IMR-90 (cell line): ENCODE measurements at regions not wholly inside any gene's neighbourhood (a gene's known extent, or its start where the extent isn't known, plus 50 kb on each side); places are given as distances from the start of the nearest gene placed in this dataset.

Experiments
- ATAC-seq: fragments of 200-7000 bp; cut with Tn5 transposase; 2 replicates; pipeline ENCODE4 v1.9.1; 2020; ENCODE audit warnings: low read depth, mild to moderate bottlenecking, moderate library complexity
- BruUV-seq: library from RNA; stranded (reverse); fragments of 400-500 nt; replicated peaks from 2 replicates; lab custom pipeline; 2021; lab: Mats Ljungman, UMichigan
- CTCF ChIA-PET: fragments of 300-600 bp; formaldehyde crosslinking; extraction: SDS; loops from one replicate; lab custom pipeline; 2021; ENCODE audit warnings: antibody characterized with exemption; lab: Yijun Ruan, JAX
- POLR2A ChIA-PET: fragments of 300-600 bp; sonication (Branson Sonifier 250); formaldehyde crosslinking; loops from one replicate; lab custom pipeline; 2022; ENCODE audit warnings: antibody characterized with exemption; ENCODE audit not compliant: unreplicated experiment; lab: Charles Lee
- DNase-seq: peaks from one replicate; pipeline ENCODE4 v3.0.0; 2013
- H2AFZ ChIP-seq: replicated peaks from 2 replicates; pipeline ENCODE3; 2013; ENCODE audit warnings: low read length, mild to moderate bottlenecking; ENCODE audit not compliant: poor library complexity
- H2AK5ac ChIP-seq: 2 replicates; pipeline ENCODE4 v1.6.1; 2013; ENCODE audit warnings: low read depth, low read length, inconsistent platforms
- H2AK9ac ChIP-seq: replicated peaks from 2 replicates; pipeline ENCODE3; 2013; ENCODE audit warnings: mild to moderate bottlenecking, low read depth, low read length, moderate library complexity; ENCODE audit not compliant: poor library complexity
- H2BK120ac ChIP-seq: 2 replicates; pipeline ENCODE4 v1.6.1; 2013; ENCODE audit warnings: low read depth, low read length, inconsistent platforms
- H2BK15ac ChIP-seq: 3 replicates; pipeline ENCODE4 v1.6.1; 2013; ENCODE audit warnings: low read depth, low read length, inconsistent platforms
- H2BK20ac ChIP-seq: 2 replicates; pipeline ENCODE4 v1.6.1; 2013; ENCODE audit warnings: low read depth, mild to moderate bottlenecking, inconsistent platforms, low read length, moderate library complexity
- H2BK5ac ChIP-seq: 2 replicates; pipeline ENCODE4 v1.6.1; 2013; ENCODE audit warnings: mild to moderate bottlenecking, low read depth, low read length, inconsistent platforms; ENCODE audit not compliant: poor library complexity, severe bottlenecking
- H3K14ac ChIP-seq: replicated peaks from 2 replicates; pipeline ENCODE4 v1.6.1; 2013; ENCODE audit warnings: low read depth, low read length, inconsistent platforms
- H3K18ac ChIP-seq: 2 replicates; pipeline ENCODE4 v1.6.1; 2013; ENCODE audit warnings: low read depth, low read length, control low read depth
- H3K23ac ChIP-seq: 2 replicates; pipeline ENCODE4 v1.6.1; 2013; ENCODE audit warnings: low read depth, low read length, inconsistent platforms
- H3K27ac ChIP-seq: 2 replicates; pipeline ENCODE4 v1.5.1; 2013; ENCODE audit warnings: mild to moderate bottlenecking, control low read depth, low read length; ENCODE audit not compliant: insufficient read depth
- H3K27me3 ChIP-seq: 2 replicates; pipeline ENCODE4 v1.6.1; 2013; ENCODE audit warnings: low read length; ENCODE audit not compliant: control insufficient read depth, insufficient read depth
- H3K36me3 ChIP-seq: 2 replicates; pipeline ENCODE4 v1.6.1; 2013; ENCODE audit warnings: low read length, mixed read lengths; ENCODE audit not compliant: control insufficient read depth, insufficient read depth
- H3K4ac ChIP-seq: 2 replicates; pipeline ENCODE4 v1.6.1; 2013; ENCODE audit warnings: low read depth, low read length, inconsistent platforms
- H3K4me1 ChIP-seq: 2 replicates; pipeline ENCODE4 v1.6.1; 2013; ENCODE audit warnings: low read length, mixed read lengths; ENCODE audit not compliant: control insufficient read depth, insufficient read depth
- H3K4me2 ChIP-seq: 2 replicates; pipeline ENCODE4 v1.6.1; 2013; ENCODE audit warnings: low read depth, mild to moderate bottlenecking, control low read depth, low read length, moderate library complexity
- H3K4me3 ChIP-seq: 2 replicates; pipeline ENCODE4 v1.5.1; 2013; ENCODE audit warnings: low read depth, mild to moderate bottlenecking, control low read depth, low read length, moderate library complexity; ENCODE audit not compliant: insufficient read depth
- H3K56ac ChIP-seq: 2 replicates; pipeline ENCODE4 v1.6.1; 2013; ENCODE audit warnings: low read length, inconsistent platforms; ENCODE audit not compliant: insufficient read depth; ENCODE audit errors: extremely low read depth
- H3K79me1 ChIP-seq, 2 experiments: 2 replicates each; pipeline ENCODE4 v1.6.1; 2013; ENCODE audit warnings: low read length in 2 of 2, inconsistent platforms in 1 of 2, low read depth in 1 of 2
- H3K9ac ChIP-seq: 2 replicates; pipeline ENCODE4 v1.6.1; 2013; ENCODE audit warnings: low read depth, low read length, control low read depth
- H3K9me1 ChIP-seq: 2 replicates; pipeline ENCODE4 v1.6.1; 2013; ENCODE audit warnings: low read length, inconsistent platforms; ENCODE audit not compliant: insufficient read depth
- H3K9me3 ChIP-seq: 2 replicates; pipeline ENCODE4 v1.6.1; 2013; ENCODE audit warnings: low read length; ENCODE audit not compliant: control insufficient read depth, insufficient read depth
- H4K20me1 ChIP-seq: 2 replicates; pipeline ENCODE4 v1.6.1; 2013; ENCODE audit warnings: low read length, inconsistent platforms; ENCODE audit not compliant: insufficient read depth
- H4K5ac ChIP-seq: 2 replicates; pipeline ENCODE4 v1.6.1; 2013; ENCODE audit warnings: mild to moderate bottlenecking, low read depth, low read length, control low read depth
- H4K8ac ChIP-seq, 2 experiments: 2 replicates each; pipeline ENCODE4 v1.6.1; 2013; ENCODE audit warnings: low read depth in 2 of 2, low read length in 2 of 2, control low read depth in 1 of 2, inconsistent platforms in 1 of 2
- H4K91ac ChIP-seq: 2 replicates; pipeline ENCODE4 v1.6.1; 2013; ENCODE audit warnings: low read depth, low read length, inconsistent platforms; ENCODE audit not compliant: insufficient read depth
- BHLHE40 ChIP-seq: fragments of 150-350 bp; IDR thresholded peaks from 2 replicates; pipeline ENCODE4 v1.6.1; 2016; ENCODE audit warnings: mild to moderate bottlenecking, low read depth, low read length
- CEBPB ChIP-seq: IDR thresholded peaks from 2 replicates; pipeline ENCODE4 v1.6.1; 2012; ENCODE audit warnings: low read depth, low read length, improper control_type of control experiment
- CHD1 ChIP-seq: IDR thresholded peaks from 2 replicates; pipeline ENCODE4 v1.6.1; 2012; ENCODE audit warnings: low read depth, low read length, improper control_type of control experiment
- CTCF ChIP-seq: conservative IDR thresholded peaks from 2 replicates; pipeline ENCODE4 v1.5.1; 2012; ENCODE audit warnings: mild to moderate bottlenecking, low read depth, low read length, improper control_type of control experiment
- FOS ChIP-seq: fragments of 150-350 bp; IDR thresholded peaks from 2 replicates; pipeline ENCODE4 v1.6.1; 2016; ENCODE audit warnings: low read depth, low read length
- MAFK ChIP-seq: IDR thresholded peaks from 2 replicates; pipeline ENCODE4 v1.6.1; 2012; ENCODE audit warnings: low read depth, low read length, improper control_type of control experiment
- MAZ ChIP-seq: IDR thresholded peaks from 2 replicates; pipeline ENCODE4 v1.6.1; 2012; ENCODE audit warnings: low read depth, mild to moderate bottlenecking, low read length, improper control_type of control experiment, moderate library complexity, borderline replicate concordance
- MXI1 ChIP-seq: IDR thresholded peaks from 2 replicates; pipeline ENCODE4 v1.6.1; 2012; ENCODE audit warnings: low read depth, mild to moderate bottlenecking, low read length, moderate library complexity, borderline replicate concordance
- NFE2L2 ChIP-seq: fragments of 150-350 bp; IDR thresholded peaks from 2 replicates; pipeline ENCODE4 v1.6.1; 2016; ENCODE audit warnings: low read depth, mild to moderate bottlenecking, low read length
- POLR2A ChIP-seq: IDR thresholded peaks from 2 replicates; pipeline ENCODE4 v1.6.1; 2012; ENCODE audit warnings: mild to moderate bottlenecking, low read depth, low read length
- RAD21 ChIP-seq: IDR thresholded peaks from 2 replicates; pipeline ENCODE4 v1.6.1; 2012; ENCODE audit warnings: low read length, improper control_type of control experiment
- RCOR1 ChIP-seq: IDR thresholded peaks from 2 replicates; pipeline ENCODE4 v1.6.1; 2012; ENCODE audit warnings: mild to moderate bottlenecking, low read length, improper control_type of control experiment; ENCODE audit not compliant: insufficient replicate concordance
- RFX5 ChIP-seq: IDR thresholded peaks from 2 replicates; pipeline ENCODE4 v1.8.0; 2012; ENCODE audit warnings: low read depth, mild to moderate bottlenecking, low read length, moderate library complexity
- SMC3 ChIP-seq: fragments of 150-350 bp; IDR thresholded peaks from 2 replicates; pipeline ENCODE4 v1.6.1; 2016; ENCODE audit warnings: low read depth, mild to moderate bottlenecking, antibody characterized with exemption, low read length, moderate library complexity
- USF2 ChIP-seq: fragments of 150-350 bp; IDR thresholded peaks from 2 replicates; pipeline ENCODE4 v1.6.1; 2017; ENCODE audit warnings: mild to moderate bottlenecking, antibody characterized with exemption, low read length, low read depth
- WGBS, 2 experiments: methylation state at CpG; one replicate each; pipeline versions ENCODE4 v1.1.5 to v1.1.7; 2013; ENCODE audit warnings: missing lambda C conversion rate in 2 of 2; ENCODE audit not compliant: insufficient read length in 1 of 2; ENCODE audit errors: extremely low coverage in 2 of 2; 5-methylcytosine and 5-hydroxymethylcytosine counted together
- dilution Hi-C: fragments of 300-500 bp; cut with HindIII; formaldehyde crosslinking; loops from one replicate; pipeline ENCODE4 v1.14.3; 2018; ENCODE audit warnings: low sequenced_read_pairs; ENCODE audit not compliant: unreplicated experiment
- in situ Hi-C: fragments of 300-500 bp; cut with MboI; formaldehyde crosslinking; loops from 3 replicates; pipeline ENCODE4 v1.14.3; 2019; ENCODE audit warnings: low sequenced_read_pairs, inconsistent platforms, mixed read lengths
- intact Hi-C: fragments of 100-400 bp; cut with micrococcal nuclease; formaldehyde crosslinking; loops from 2 replicates; pipeline ENCODE4 v1.10.0; 2022
- TF ChIP-seq, protein P1 (sequence below): fragments of 150-350 bp; IDR thresholded peaks from 2 replicates; pipeline ENCODE4 v1.6.1; 2016; ENCODE audit warnings: low read depth, mild to moderate bottlenecking, low read length, moderate library complexity, borderline replicate concordance

DNA sequence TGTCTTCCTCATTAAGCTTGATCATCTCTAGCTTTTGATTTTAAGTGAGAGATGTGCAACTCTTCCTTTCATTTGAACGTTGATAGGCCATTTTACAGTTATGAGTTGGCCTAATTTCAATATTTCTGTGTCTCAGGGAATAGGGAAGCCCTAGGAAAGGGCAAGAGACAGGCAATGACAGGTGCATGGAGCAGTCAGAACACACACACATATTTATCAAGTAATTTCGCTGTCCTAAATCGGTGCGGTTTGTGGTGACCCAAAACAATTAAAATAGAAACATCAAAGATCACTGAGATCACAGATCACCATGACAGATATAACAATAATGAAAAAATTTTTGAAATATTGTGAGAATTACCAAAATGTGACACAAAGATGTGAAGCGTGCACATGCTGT is 87.7 kb upstream of the LSM6 start:
- H3K36me3 ChIP-seq: no peaks in the 10 kb centered on the region
- no peak overlapping the region for H2AK9ac ChIP-seq
- H3K4me1 ChIP-seq: no peaks in the 10 kb centered on the region
- no peak overlapping the region for H2BK20ac ChIP-seq
- H3K27ac ChIP-seq: no peak overlapping the region
- in situ Hi-C loops (no loop called here), dilution Hi-C loops (no loop called here), intact Hi-C loops (no loop called here)
- H3K4me2 ChIP-seq: no peak overlapping the region
- H3K56ac ChIP-seq: no peak overlapping the region
- POLR2A ChIA-PET: no interaction called here
- no peak overlapping the region for H4K5ac ChIP-seq
- H3K23ac ChIP-seq: no peak overlapping the region
- no peak overlapping the region for H4K91ac ChIP-seq
- no peak overlapping the region for H2AK5ac ChIP-seq
- H2AFZ ChIP-seq: no peak overlapping the region
- H4K20me1 ChIP-seq: no peaks in the 10 kb centered on the region
- no peaks in the 10 kb centered on the region; the same call in 1 of the 2 replicates for H3K27me3 ChIP-seq
- no peak overlapping the region for H3K4me3 ChIP-seq
- CTCF ChIA-PET: no interaction called here
- no peak overlapping the region for H3K9ac ChIP-seq
- H3K79me1 ChIP-seq: no peaks in the 10 kb centered on the region
- DNase-seq (no peak), ATAC-seq (no peak)
- BruUV-seq: no TSS peak
- no peak overlapping the region for H3K4ac ChIP-seq
- H3K9me3 ChIP-seq: no peaks in the 10 kb centered on the region
- H2BK5ac ChIP-seq: no peak overlapping the region
- no peak overlapping the region for H3K18ac ChIP-seq
- no CpG with 5 or more reads among the region's 5 CpGs for WGBS, 2 experiments
- H4K8ac ChIP-seq: no peak overlapping the region
- H3K14ac ChIP-seq: no peak overlapping the region
- H2BK15ac ChIP-seq: no peak overlapping the region
- H3K9me1 ChIP-seq: no peaks in the 10 kb centered on the region
- TF ChIP-seq FOS: no peak
- TF ChIP-seq, protein P1, sequence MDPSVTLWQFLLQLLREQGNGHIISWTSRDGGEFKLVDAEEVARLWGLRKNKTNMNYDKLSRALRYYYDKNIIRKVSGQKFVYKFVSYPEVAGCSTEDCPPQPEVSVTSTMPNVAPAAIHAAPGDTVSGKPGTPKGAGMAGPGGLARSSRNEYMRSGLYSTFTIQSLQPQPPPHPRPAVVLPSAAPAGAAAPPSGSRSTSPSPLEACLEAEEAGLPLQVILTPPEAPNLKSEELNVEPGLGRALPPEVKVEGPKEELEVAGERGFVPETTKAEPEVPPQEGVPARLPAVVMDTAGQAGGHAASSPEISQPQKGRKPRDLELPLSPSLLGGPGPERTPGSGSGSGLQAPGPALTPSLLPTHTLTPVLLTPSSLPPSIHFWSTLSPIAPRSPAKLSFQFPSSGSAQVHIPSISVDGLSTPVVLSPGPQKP: no peak
- no peak for TF ChIP-seq SMC3
- TF ChIP-seq POLR2A: no peak
- no peak for TF ChIP-seq MAFK
- TF ChIP-seq RCOR1: no peak
- no peak for TF ChIP-seq USF2
- no peak for TF ChIP-seq RFX5
- no peak for TF ChIP-seq CTCF
- no peak for TF ChIP-seq MXI1
- no peak for TF ChIP-seq CHD1
- TF ChIP-seq RAD21: no peak
- TF ChIP-seq CEBPB: no peak
- TF ChIP-seq MAZ: no peak
- no peak for TF ChIP-seq NFE2L2
- TF ChIP-seq BHLHE40: no peak
- H2BK120ac ChIP-seq: no peak overlapping the region
